Endothelial cell of umbilical vein (primary cell): ENCODE measurements at regions not wholly inside any gene's neighbourhood (a gene's known extent, or its start where the extent isn't known, plus 50 kb on each side); places are given as distances from the start of the nearest gene placed in this dataset.

Experiments
- BruUV-seq: library from RNA; stranded (reverse); fragments of 400-500 nt; replicated peaks from 2 replicates; lab custom pipeline; 2021; lab: Mats Ljungman, UMichigan
- CTCF ChIA-PET: fragments of 300-600, 350-600 bp; sonication (Branson Sonifier 250); formaldehyde crosslinking; loops from one replicate; lab custom pipeline; 2021; ENCODE audit warnings: antibody characterized with exemption, inconsistent platforms; lab: Charles Lee
- POLR2A ChIA-PET: fragments of 300-600, 350-600 bp; sonication (Branson Sonifier 250); formaldehyde crosslinking; loops from one replicate; lab custom pipeline; 2021; ENCODE audit warnings: antibody characterized with exemption, inconsistent platforms; lab: Charles Lee
- DNase-seq: peaks from one replicate; pipeline ENCODE4 v3.0.0-alpha.2; 2011; ENCODE audit warnings: low read depth, low spot score
- FAIRE-seq: peaks from 2 replicates; lab custom pipeline; 2011; peaks lifted over from hg19 to GRCh38; lab: Jason Lieb, UNC
- H2AFZ ChIP-seq: 2 replicates; pipeline ENCODE4 v1.6.0; 2012; ENCODE audit warnings: low read depth, low read length, control low read depth, inconsistent platforms
- H3K27ac ChIP-seq: 2 replicates; pipeline ENCODE4 v1.5.1; 2011; ENCODE audit warnings: low read depth, mild to moderate bottlenecking, control low read depth, low read length, moderate library complexity; ENCODE audit not compliant: insufficient read depth
- H3K27me3 ChIP-seq, 2 experiments: 2 replicates each; pipeline versions ENCODE4 v1.6.0 to v1.6.1; 2011; ENCODE audit warnings: low read length in 2 of 2, mixed read lengths in 1 of 2; ENCODE audit not compliant: control insufficient read depth in 2 of 2, insufficient read depth in 2 of 2
- H3K36me3 ChIP-seq, 2 experiments: 2 replicates in 1 of 2; 3 replicates in 1 of 2; pipeline ENCODE4 v1.5.1; 2011; ENCODE audit warnings: low read length in 2 of 2, mild to moderate bottlenecking in 1 of 2, moderate library complexity in 1 of 2; ENCODE audit not compliant: control insufficient read depth in 2 of 2, insufficient read depth in 2 of 2; ENCODE audit errors: extremely low read depth in 1 of 2
- H3K4me1 ChIP-seq: 3 replicates; pipeline ENCODE4 v1.5.1; 2011; ENCODE audit warnings: mild to moderate bottlenecking, low read length; ENCODE audit not compliant: control insufficient read depth, insufficient read depth; ENCODE audit errors: extremely low read depth
- H3K4me2 ChIP-seq: 2 replicates; pipeline ENCODE4 v1.6.1; 2011; ENCODE audit warnings: low read length, control low read depth, mixed read lengths; ENCODE audit not compliant: insufficient read depth
- H3K4me3 ChIP-seq, 3 experiments: fragments of 200-600 bp in 1 of 3; sonication (generic), shearing (Covaris generic) in 1 of 3; replicated peaks in 1 of 3; 2 replicates each; pipeline ENCODE4 v1.5.1; 2011 to 2016; ENCODE audit warnings: control low read depth in 3 of 3, low read length in 3 of 3, mild to moderate bottlenecking in 2 of 3, inconsistent platforms in 1 of 3, low read depth in 1 of 3, moderate library complexity in 1 of 3; ENCODE audit not compliant: insufficient read depth in 1 of 3
- H3K79me2 ChIP-seq: 2 replicates; pipeline ENCODE4 v1.6.0; 2012; ENCODE audit warnings: low read length, inconsistent platforms; ENCODE audit not compliant: control insufficient read depth, insufficient read depth
- H3K9ac ChIP-seq: replicated peaks from 2 replicates; pipeline ENCODE3; 2011; ENCODE audit warnings: low read length, control low read depth; ENCODE audit not compliant: insufficient read depth; ENCODE audit errors: extremely low read depth
- H3K9me1 ChIP-seq: replicated peaks from 3 replicates; pipeline ENCODE4 v1.6.0; 2011; ENCODE audit warnings: mild to moderate bottlenecking, low read length; ENCODE audit not compliant: control insufficient read depth, insufficient read depth; ENCODE audit errors: extremely low read depth
- H3K9me3 ChIP-seq: replicated peaks from 2 replicates; pipeline ENCODE4 v1.5.1; 2012; ENCODE audit warnings: low read length, inconsistent platforms; ENCODE audit not compliant: control insufficient read depth, insufficient read depth
- H4K20me1 ChIP-seq: replicated peaks from 2 replicates; pipeline ENCODE3; 2011; ENCODE audit warnings: mild to moderate bottlenecking, low read length; ENCODE audit not compliant: control insufficient read depth, insufficient read depth; ENCODE audit errors: extremely low read depth
- EZH2 ChIP-seq: IDR thresholded peaks from 2 replicates; pipeline ENCODE4 v1.6.1; 2012; ENCODE audit warnings: borderline replicate concordance, low read depth, mild to moderate bottlenecking, moderate library complexity, low read length, inconsistent platforms; ENCODE audit not compliant: severe bottlenecking
- GATA2 ChIP-seq: IDR thresholded peaks from 2 replicates; pipeline ENCODE4 v1.7.0; 2011; ENCODE audit warnings: low read depth, mild to moderate bottlenecking, moderate library complexity, mixed read lengths, low read length; ENCODE audit not compliant: insufficient read length, insufficient read depth
- JUN ChIP-seq: IDR thresholded peaks from 2 replicates; pipeline ENCODE4 v1.6.1; 2011; ENCODE audit warnings: borderline replicate concordance, low read depth; ENCODE audit not compliant: insufficient read length, insufficient read depth
- MYC ChIP-seq: IDR thresholded peaks from one replicate; pipeline ENCODE4 v1.6.1; 2011; ENCODE audit warnings: mild to moderate bottlenecking, low read depth, low read length
- POLR2A ChIP-seq: IDR thresholded peaks from 2 replicates; pipeline ENCODE4 v1.6.1; 2012; ENCODE audit warnings: low read depth, mild to moderate bottlenecking, control low read depth, low read length
- POLR2AphosphoS5 ChIP-seq: IDR thresholded peaks from 2 replicates; pipeline ENCODE4 v1.6.1; 2012; ENCODE audit warnings: low read depth, mild to moderate bottlenecking, control low read depth, low read length, moderate library complexity; ENCODE audit not compliant: insufficient read depth
- dilution Hi-C: fragments of 300-500 bp; cut with MboI; formaldehyde crosslinking; loops from one replicate; pipeline ENCODE4 v1.15.0; 2019; ENCODE audit warnings: low sequenced_read_pairs; ENCODE audit not compliant: extremely low pct_ligation_motif_present
- intact Hi-C: fragments of 100-400 bp; cut with micrococcal nuclease; formaldehyde crosslinking; loops from one replicate; pipeline ENCODE4 v1.10.0; 2022
- TF ChIP-seq, protein P1 (sequence below), 2 donors: IDR thresholded peaks; 1 replicate in 1 of 2; 2 replicates in 1 of 2; pipeline ENCODE4 v1.5.1; 2011; ENCODE audit warnings: low read length in 2 of 2, mild to moderate bottlenecking in 2 of 2, moderate library complexity in 2 of 2, control low read depth in 1 of 2, inconsistent platforms in 1 of 2, low read depth in 1 of 2; ENCODE audit not compliant: insufficient read depth in 1 of 2; ENCODE audit errors: extremely low read depth in 1 of 2

GRCh38 chr20:7410150-7410549 lies 530.1 kb downstream of the HAO1 start:
- TF ChIP-seq JUN (no peak), MYC (no peak)
- no peaks in the 10 kb centered on the region for H3K79me2 ChIP-seq
- no TSS peak for BruUV-seq
- DNase-seq (no peak), FAIRE-seq (no peak)
- intact Hi-C loops (no loop called here), dilution Hi-C loops (no loop called here)
- no peaks in the 10 kb centered on the region for H3K27me3 ChIP-seq
- no peaks in the 10 kb centered on the region for H4K20me1 ChIP-seq
- no peaks in the 10 kb centered on the region for H3K4me1 ChIP-seq
- no peaks in the 10 kb centered on the region for H3K9me1 ChIP-seq
- no peak overlapping the region for H3K4me3 ChIP-seq
- H3K9ac ChIP-seq, result no peak overlapping the region
- no peaks in the 10 kb centered on the region for H3K9me3 ChIP-seq
- no peak overlapping the region for H2AFZ ChIP-seq
- no peak overlapping the region for H3K27ac ChIP-seq
- no peaks in the 10 kb centered on the region for H3K36me3 ChIP-seq
- no peak overlapping the region for H3K4me2 ChIP-seq
- ChIA-PET CTCF (no interaction called here), POLR2A (no interaction called here)

GRCh38 chr20:7411075-7411474 lies 529.2 kb downstream of the HAO1 start:
- no peak for DNase-seq
- no peaks in the 10 kb centered on the region for H3K79me2 ChIP-seq
- H3K27me3 ChIP-seq, result no peaks in the 10 kb centered on the region
- H3K4me2 ChIP-seq, result no peak overlapping the region
- no peak overlapping the region for H2AFZ ChIP-seq
- H3K9me1 ChIP-seq, result no peaks in the 10 kb centered on the region
- ChIA-PET POLR2A (no interaction called here), CTCF (no interaction called here)
- H3K27ac ChIP-seq, result no peak overlapping the region
- H3K4me1 ChIP-seq, result no peaks in the 10 kb centered on the region
- H4K20me1 ChIP-seq, result no peaks in the 10 kb centered on the region
- H3K36me3 ChIP-seq, result no peaks in the 10 kb centered on the region
- H3K9ac ChIP-seq, result no peak overlapping the region
- BruUV-seq, result no TSS peak
- TF ChIP-seq EZH2 (no peak), POLR2AphosphoS5 (no peak), POLR2A (no peak), JUN (no peak), GATA2 (no peak), MYC (no peak)
- TF ChIP-seq, protein P1, sequence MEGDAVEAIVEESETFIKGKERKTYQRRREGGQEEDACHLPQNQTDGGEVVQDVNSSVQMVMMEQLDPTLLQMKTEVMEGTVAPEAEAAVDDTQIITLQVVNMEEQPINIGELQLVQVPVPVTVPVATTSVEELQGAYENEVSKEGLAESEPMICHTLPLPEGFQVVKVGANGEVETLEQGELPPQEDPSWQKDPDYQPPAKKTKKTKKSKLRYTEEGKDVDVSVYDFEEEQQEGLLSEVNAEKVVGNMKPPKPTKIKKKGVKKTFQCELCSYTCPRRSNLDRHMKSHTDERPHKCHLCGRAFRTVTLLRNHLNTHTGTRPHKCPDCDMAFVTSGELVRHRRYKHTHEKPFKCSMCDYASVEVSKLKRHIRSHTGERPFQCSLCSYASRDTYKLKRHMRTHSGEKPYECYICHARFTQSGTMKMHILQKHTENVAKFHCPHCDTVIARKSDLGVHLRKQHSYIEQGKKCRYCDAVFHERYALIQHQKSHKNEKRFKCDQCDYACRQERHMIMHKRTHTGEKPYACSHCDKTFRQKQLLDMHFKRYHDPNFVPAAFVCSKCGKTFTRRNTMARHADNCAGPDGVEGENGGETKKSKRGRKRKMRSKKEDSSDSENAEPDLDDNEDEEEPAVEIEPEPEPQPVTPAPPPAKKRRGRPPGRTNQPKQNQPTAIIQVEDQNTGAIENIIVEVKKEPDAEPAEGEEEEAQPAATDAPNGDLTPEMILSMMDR (IDR thresholded peaks at IDR 0.05; ENCODE audit: extremely low read depth in 1 of 2, insufficient read depth in 1 of 2, low read depth in 1 of 2, low read length in 2 of 2), result no peak
- H3K9me3 ChIP-seq, result no peaks in the 10 kb centered on the region
- H3K4me3 ChIP-seq, result no peak overlapping the region
- dilution Hi-C loops, result no loop called here
- FAIRE-seq, result no peak
- intact Hi-C loops, result no loop called here
